ENCODE measurements at regions not wholly inside any gene's neighbourhood (a gene's known extent, or its start where the extent isn't known, plus 50 kb on each side); places are given as distances from the start of the nearest gene placed in this dataset.
"Not testable (repeated sequence)": the region's sequence is repeated elsewhere in the genome, so short reads cannot be mapped to it uniquely, and the experiment has no call there.

DNA sequence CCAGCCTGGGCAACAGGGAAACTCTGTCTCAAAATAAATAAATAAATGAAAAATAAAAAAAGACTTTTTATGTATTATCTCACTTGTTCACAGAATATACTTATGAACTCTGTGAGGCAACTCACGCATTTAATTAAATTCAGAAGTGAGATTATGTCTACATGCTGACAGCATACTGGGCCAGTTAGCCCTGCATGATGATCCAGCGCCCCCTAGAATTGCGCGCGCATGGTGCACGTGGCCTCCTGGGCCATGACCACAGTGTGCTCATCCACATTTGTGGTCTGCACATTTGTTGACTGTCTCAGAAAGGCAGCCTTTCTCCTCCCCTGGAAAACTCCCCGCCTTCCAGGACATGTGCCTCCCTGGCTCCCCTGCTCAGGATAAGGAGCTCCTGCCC is 64.8 kb upstream of the METTL9 start:
- DNase-seq (ENCODE audit: low read depth in 2 of 2): not testable (repeated sequence)

DNA sequence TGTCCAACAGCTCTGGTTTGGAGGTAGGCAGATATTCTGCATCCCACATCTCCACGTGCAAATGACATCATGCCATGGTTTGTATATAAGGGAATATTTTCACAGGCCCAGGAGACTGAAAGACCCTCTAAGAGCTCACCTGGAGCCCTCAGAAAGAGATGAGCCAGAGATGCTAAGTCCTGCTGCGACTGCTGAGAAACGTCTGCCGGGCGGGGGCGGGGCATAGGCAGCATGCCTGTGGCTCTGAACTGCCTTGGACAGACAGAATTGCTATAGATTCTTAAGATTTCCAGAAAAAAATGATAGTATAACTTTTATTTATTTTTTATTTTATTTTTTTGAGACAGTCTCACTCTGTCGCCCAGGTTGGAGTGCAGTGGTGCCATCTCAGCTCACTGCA is 64.2 kb upstream of the METTL9 start:
- DNase-seq (ENCODE audit: low read depth in 2 of 2): not testable (repeated sequence)

- not testable (repeated sequence) for DNase-seq (ENCODE audit: low read depth in 2 of 2)
These were observed 62.6 kb upstream of the METTL9 start for GRCh38 chr16:21536740-21537139.

- DNase-seq (ENCODE audit: low read depth in 2 of 2): not testable (repeated sequence)
These were observed 61.8 kb upstream of the METTL9 start for GRCh38 chr16:21537598-21537997.

DNA sequence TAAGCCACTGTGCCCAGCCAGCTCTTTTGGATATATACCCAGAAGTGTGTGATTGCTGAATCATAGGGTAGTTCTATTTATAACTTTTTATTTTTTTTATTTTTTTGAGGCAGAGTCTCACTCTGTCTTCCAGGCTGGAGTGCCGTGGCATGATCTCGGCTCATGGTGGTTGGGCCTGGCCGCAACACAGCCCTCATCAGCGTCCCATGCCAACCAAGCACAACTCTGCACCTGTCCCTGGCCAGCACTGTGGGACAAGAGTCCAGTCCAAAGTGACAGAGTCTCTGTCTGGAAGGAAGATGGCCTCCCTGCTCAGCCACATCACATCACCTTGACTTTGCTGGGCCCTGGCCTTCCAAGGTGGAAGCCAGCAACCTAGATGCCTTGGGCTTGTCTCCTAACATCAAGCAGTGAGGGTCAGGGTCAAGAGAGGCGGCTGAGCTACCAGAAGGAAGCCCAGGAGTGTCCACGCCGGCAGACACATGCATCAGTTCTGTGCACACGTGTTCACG is 60.2 kb upstream of the METTL9 start:
- not testable (repeated sequence) for DNase-seq (ENCODE audit: low read depth in 2 of 2)

DNA sequence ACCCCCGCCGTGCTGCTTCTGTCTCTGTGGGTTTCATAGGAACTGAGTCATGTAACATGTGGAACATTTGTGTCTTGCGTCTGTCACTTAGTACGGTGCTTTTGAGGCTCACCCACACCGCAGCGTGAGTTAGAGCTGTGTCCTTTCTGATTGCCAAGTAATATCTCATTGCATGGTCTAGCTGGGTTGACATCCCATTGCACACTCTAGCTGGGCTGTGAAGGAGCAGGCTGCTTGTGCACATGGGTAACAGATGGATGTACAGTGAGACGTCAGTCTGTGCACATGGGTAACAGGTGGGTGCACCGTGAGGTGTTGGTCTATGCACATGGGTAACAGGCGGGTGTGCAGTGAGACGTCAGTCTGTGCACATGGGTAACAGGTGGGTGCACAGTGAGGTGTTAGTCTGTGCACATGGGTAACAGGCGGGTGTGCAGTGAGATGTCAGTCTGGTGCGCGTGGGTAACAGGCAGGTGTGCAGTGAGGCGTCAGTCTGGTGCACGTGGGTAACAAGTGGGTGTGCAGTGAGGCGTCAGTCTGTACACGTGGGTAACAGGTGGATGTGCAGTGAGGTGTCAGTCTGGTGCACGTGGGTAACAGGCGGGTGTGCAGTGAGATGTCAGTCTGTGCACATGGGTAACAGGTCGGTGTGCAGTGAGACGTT is 58.5 kb upstream of the METTL9 start:
- DNase-seq (ENCODE audit: low read depth in 2 of 2): peak; percentile 50 to 65

DNA sequence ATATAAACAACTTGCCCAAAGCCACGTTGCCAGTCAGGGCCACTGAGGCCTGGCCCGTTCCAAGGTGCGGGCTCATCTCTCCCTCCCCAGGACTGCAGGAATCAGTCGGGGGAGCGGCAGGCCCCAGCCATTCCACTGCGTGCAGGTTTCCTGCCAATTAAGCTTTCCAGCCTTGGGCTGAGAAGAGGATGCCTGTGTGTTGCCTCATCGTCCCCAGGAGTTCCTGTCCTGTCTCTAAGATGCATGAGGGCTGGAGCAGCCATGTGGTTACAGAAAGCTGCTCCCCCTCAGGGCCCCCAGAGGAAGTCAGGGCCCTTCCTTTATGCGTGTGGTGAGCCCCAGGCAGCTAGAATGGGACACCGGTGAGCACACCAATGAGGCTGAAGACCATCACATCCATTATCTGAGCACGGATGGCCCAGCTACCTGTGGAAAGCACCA is 57.7 kb upstream of the METTL9 start:
- DNase-seq (ENCODE audit: low read depth in 2 of 2): not testable (repeated sequence)

DNA sequence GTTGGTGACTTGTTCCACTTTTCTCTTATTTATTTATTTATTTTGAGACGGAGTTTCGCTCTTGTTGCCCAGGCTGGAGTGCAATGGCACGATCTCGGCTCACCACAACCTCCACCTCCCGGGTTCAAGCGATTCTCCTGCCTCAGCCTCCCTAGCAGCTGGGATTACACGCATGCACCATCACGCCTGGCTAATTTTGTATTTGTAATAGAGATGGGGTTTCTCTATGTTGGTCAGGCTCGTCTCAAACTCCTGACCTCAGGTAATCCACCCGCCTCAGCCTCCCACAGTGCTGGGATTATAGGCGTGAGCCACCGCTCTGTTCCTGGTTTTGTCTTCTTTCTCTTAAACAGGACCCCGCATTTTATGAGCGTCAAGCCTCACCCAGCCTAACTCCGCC is 57.3 kb upstream of the METTL9 start:
- DNase-seq (ENCODE audit: low read depth in 2 of 2): not testable (repeated sequence)

DNA sequence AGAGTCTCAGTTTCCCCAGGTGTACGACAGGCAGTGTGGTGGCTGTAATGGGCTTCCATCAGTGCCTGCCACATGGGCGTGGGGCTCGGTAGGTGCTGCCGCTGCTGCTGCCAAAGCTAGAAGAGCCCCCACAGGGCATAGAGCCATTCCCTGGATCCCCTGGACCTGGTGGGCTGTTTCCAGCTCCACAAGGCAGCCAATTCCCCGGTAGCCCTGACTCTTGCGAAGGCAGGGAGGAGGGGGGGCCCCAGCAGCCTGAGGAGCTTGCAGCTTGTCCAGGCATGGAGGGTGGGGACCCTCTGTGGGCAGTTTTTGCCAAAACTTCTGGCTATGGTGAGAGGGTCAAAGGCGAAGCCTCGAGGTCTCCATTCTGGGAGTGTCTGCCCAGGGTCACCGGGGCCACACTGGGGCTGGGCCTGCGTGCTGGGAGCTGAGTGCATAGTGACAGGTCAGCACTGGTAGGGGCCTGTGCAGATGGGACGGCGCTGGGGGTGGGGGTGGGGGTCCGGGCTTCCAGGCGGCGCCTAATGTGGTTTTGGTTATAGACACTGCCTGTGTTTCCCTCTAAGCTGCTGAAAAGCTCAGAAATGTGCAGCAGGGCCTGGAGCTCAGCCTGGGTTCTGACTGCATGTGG is 56.8 kb upstream of the METTL9 start:
- not testable (repeated sequence) for DNase-seq (ENCODE audit: low read depth in 2 of 2)

GRCh38 chr16:21543151-21543836 is 56.1 kb upstream of the METTL9 start:
- not testable (repeated sequence) for DNase-seq (ENCODE audit: low read depth in 2 of 2)

GRCh38 chr16:21545664-21546326 is 53.6 kb upstream of the METTL9 start:
- DNase-seq (ENCODE audit: low read depth in 2 of 2): not testable (repeated sequence)

DNA sequence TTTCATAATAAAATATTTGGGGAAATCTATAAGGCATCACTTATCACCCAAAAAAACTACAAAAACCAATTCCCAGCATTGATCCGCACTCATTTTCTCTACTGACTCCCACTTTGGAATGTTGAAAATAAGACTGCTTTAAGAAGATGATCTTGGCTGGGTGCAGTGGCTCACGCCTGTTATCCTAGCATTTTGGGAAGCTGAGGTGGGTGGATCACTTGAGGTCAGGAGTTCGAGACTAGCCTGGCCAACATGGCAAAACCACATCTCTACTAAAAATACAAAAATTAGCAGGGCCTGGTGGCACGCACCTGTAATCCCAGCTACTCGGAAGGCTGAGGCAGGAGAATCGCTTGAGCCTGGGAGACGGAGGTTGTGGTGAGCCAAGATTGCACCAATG is 50.0 kb upstream of the METTL9 start:
- DNase-seq (ENCODE audit: low read depth in 2 of 2): not testable (repeated sequence)

Data from stimulated activated CD4-positive, alpha-beta T cell treated with anti-CD3 and anti-CD28 coated beads, Interleukin-4, amount 100 ng/mL, for 48 hours (primary cell).